WTC11 (cell line): ENCODE measurements at regions not wholly inside any gene's neighbourhood (a gene's known extent, or its start where the extent isn't known, plus 50 kb on each side); places are given as distances from the start of the nearest gene placed in this dataset.

Source experiments
- ATF3 ChIP-seq: sonication (generic); formaldehyde crosslinking; conservative IDR thresholded peaks from 2 replicates; pipeline ENCODE4 v1.8.1; 2022; ENCODE audit warnings: mild to moderate bottlenecking, missing genetic modification reagents
- CTCF ChIP-seq: fragments of 200-600 bp; IDR thresholded peaks from 2 replicates; pipeline ENCODE4 v1.8.0; 2022; ENCODE audit warnings: antibody characterized with exemption
- FOXK1 ChIP-seq: sonication (generic); formaldehyde crosslinking; IDR thresholded peaks from 2 replicates; pipeline ENCODE4 v1.8.0; 2022; ENCODE audit warnings: mild to moderate bottlenecking, moderate library complexity, missing genetic modification reagents
- MXD4 ChIP-seq: fragments of 250-450 bp; sonication (Bioruptor Pico); IDR thresholded peaks from 2 replicates; pipeline ENCODE4 v1.8.0; 2021; ENCODE audit warnings: mild to moderate bottlenecking, moderate library complexity, borderline replicate concordance
- NR1H2 ChIP-seq: sonication (generic); formaldehyde crosslinking; IDR thresholded peaks from 2 replicates; pipeline ENCODE4 v1.9.0; 2021; ENCODE audit warnings: mild to moderate bottlenecking, moderate library complexity, missing genetic modification reagents
- USF2 ChIP-seq: sonication (generic); formaldehyde crosslinking; IDR thresholded peaks from 2 replicates; pipeline ENCODE4 v1.8.1; 2023; ENCODE audit warnings: mild to moderate bottlenecking, missing genetic modification reagents, moderate library complexity

GRCh38 chr10:10520491-10521385, 496.9 kb upstream of the CELF2 start:
- no peak for TF ChIP-seq CTCF
- no peak for TF ChIP-seq ATF3 (CRISPR knock-in tag)
- no peak for TF ChIP-seq FOXK1 (CRISPR knock-in tag)
- no peak for TF ChIP-seq MXD4 (CRISPR knock-in tag)
- TF ChIP-seq USF2 (CRISPR knock-in tag) = no peak
- no peak for TF ChIP-seq NR1H2 (CRISPR knock-in tag)
